Sigmoid colon (tissue), 4 donors: ENCODE measurements at regions not wholly inside any gene's neighbourhood (a gene's known extent, or its start where the extent isn't known, plus 50 kb on each side); places are given as distances from the start of the nearest gene placed in this dataset.

ENCODE experiments used
- EP300 ChIP-seq, 4 donors: sonication (generic); formaldehyde crosslinking; IDR thresholded peaks; one replicate each; pipeline ENCODE4 v1.6.1; 2017; ENCODE audit warnings: antibody characterized with exemption in 4 of 4
- POLR2A ChIP-seq, 2 donors: fragments of 450-650 bp; IDR thresholded peaks; one replicate each; pipeline ENCODE4 v1.6.1; 2016; ENCODE audit warnings: antibody characterized with exemption in 2 of 2, mild to moderate bottlenecking in 2 of 2, moderate library complexity in 2 of 2
- TF ChIP-seq, protein P1 (sequence below), 4 experiments: fragments of 450-650 bp in 3 of 4; fragments of 200-600 bp in 1 of 4; IDR thresholded peaks; one replicate each; pipeline ENCODE4 v1.5.1; 2016 to 2019; ENCODE audit warnings: antibody characterized with exemption in 4 of 4, mild to moderate bottlenecking in 3 of 4, moderate library complexity in 2 of 4

GRCh38 chr11:106399076-106399511 is 321.6 kb downstream of the AASDHPPT start:
- TF ChIP-seq, protein P1, sequence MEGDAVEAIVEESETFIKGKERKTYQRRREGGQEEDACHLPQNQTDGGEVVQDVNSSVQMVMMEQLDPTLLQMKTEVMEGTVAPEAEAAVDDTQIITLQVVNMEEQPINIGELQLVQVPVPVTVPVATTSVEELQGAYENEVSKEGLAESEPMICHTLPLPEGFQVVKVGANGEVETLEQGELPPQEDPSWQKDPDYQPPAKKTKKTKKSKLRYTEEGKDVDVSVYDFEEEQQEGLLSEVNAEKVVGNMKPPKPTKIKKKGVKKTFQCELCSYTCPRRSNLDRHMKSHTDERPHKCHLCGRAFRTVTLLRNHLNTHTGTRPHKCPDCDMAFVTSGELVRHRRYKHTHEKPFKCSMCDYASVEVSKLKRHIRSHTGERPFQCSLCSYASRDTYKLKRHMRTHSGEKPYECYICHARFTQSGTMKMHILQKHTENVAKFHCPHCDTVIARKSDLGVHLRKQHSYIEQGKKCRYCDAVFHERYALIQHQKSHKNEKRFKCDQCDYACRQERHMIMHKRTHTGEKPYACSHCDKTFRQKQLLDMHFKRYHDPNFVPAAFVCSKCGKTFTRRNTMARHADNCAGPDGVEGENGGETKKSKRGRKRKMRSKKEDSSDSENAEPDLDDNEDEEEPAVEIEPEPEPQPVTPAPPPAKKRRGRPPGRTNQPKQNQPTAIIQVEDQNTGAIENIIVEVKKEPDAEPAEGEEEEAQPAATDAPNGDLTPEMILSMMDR (IDR thresholded peaks at IDR 0.05), result no peak
- no peak for TF ChIP-seq EP300 (IDR thresholded peaks at IDR 0.05)
- TF ChIP-seq POLR2A (IDR thresholded peaks at IDR 0.05), result no peak
